ENCODE measurements at regions not wholly inside any gene's neighbourhood (a gene's known extent, or its start where the extent isn't known, plus 50 kb on each side); places are given as distances from the start of the nearest gene placed in this dataset.
A peak's percentile ranks its signal among the peaks of the same experiment; 100 is the strongest.
"Not testable (repeated sequence)": the region's sequence is repeated elsewhere in the genome, so short reads cannot be mapped to it uniquely, and the experiment has no call there.

- Mint-ChIP-seq H3K27ac (no peak overlapping the region), H3K9me3 (no peaks in the 10 kb centered on the region), H3K36me3 (no peaks in the 10 kb centered on the region), H3K4me3 (no peak overlapping the region), H3K4me1 (no peaks in the 10 kb centered on the region), H3K27me3 (peaks cover 0 to 5% (median 4%) of the 10 kb centered on the region in 3 donors)
- no peak for ATAC-seq (ENCODE audit: low read depth in 2 of 2)
- DNase-seq = no peak
Observed at GRCh38 chr7:93830141-93830925, 60.2 kb downstream of the TFPI2 start.

- Mint-ChIP-seq H3K9me3 (no peaks in the 10 kb centered on the region), H3K4me1 (no peaks in the 10 kb centered on the region), H3K36me3 (no peaks in the 10 kb centered on the region), H3K27me3 (peaks cover 0 to 1% (median 0%) of the 10 kb centered on the region in 3 donors), H3K27ac (no peak overlapping the region), H3K4me3 (no peak overlapping the region)
- no peak for ATAC-seq (ENCODE audit: low read depth in 2 of 2)
- DNase-seq = no peak
Observed at GRCh38 chr7:93828260-93828659, 62.3 kb downstream of the TFPI2 start.

GRCh38 chr7:93823621-93824020, 66.9 kb downstream of the TFPI2 start:
- H3K9me3 Mint-ChIP-seq = no peaks in the 10 kb centered on the region
- ATAC-seq (ENCODE audit: low read depth in 2 of 2) (no peak), DNase-seq (no peak)
- H3K4me1 Mint-ChIP-seq = no peaks in the 10 kb centered on the region
- no peak overlapping the region for H3K27ac Mint-ChIP-seq
- no peaks in the 10 kb centered on the region for H3K36me3 Mint-ChIP-seq
- H3K4me3 Mint-ChIP-seq = no peak overlapping the region
- peaks cover 0 to 6% (median 4%) of the 10 kb centered on the region in 3 donors for H3K27me3 Mint-ChIP-seq

- H3K9me3 Mint-ChIP-seq = no peaks in the 10 kb centered on the region
- no peak overlapping the region for H3K27ac Mint-ChIP-seq
- ATAC-seq (ENCODE audit: low read depth in 2 of 2) (no peak), DNase-seq (no peak)
- no peak overlapping the region for H3K4me3 Mint-ChIP-seq
- H3K27me3 Mint-ChIP-seq = peaks cover 0 to 6% (median 4%) of the 10 kb centered on the region in 3 donors
- no peaks in the 10 kb centered on the region for H3K36me3 Mint-ChIP-seq
- H3K4me1 Mint-ChIP-seq = no peaks in the 10 kb centered on the region
Observed at GRCh38 chr7:93821463-93821862, 69.1 kb downstream of the TFPI2 start.

- DNase-seq (no peak), ATAC-seq (ENCODE audit: low read depth in 2 of 2) (no peak)
- Mint-ChIP-seq H3K27me3 (peaks cover 0 to 6% (median 4%) of the 10 kb centered on the region in 3 donors), H3K27ac (no peak overlapping the region), H3K4me3 (no peak overlapping the region), H3K36me3 (no peaks in the 10 kb centered on the region), H3K4me1 (no peaks in the 10 kb centered on the region), H3K9me3 (no peaks in the 10 kb centered on the region)
Observed at GRCh38 chr7:93819699-93820098, 70.9 kb downstream of the TFPI2 start.

GRCh38 chr7:93817526-93817925, 73.0 kb downstream of the TFPI2 start:
- peaks cover 0 to 6% (median 4%) of the 10 kb centered on the region in 3 donors for H3K27me3 Mint-ChIP-seq
- H3K4me1 Mint-ChIP-seq = no peaks in the 10 kb centered on the region
- no peak overlapping the region for H3K4me3 Mint-ChIP-seq
- DNase-seq (no peak), ATAC-seq (ENCODE audit: low read depth in 2 of 2) (no peak)
- H3K36me3 Mint-ChIP-seq = no peaks in the 10 kb centered on the region
- H3K27ac Mint-ChIP-seq = no peak overlapping the region
- no peaks in the 10 kb centered on the region for H3K9me3 Mint-ChIP-seq

GRCh38 chr7:93817004-93817403, 73.5 kb downstream of the TFPI2 start:
- Mint-ChIP-seq H3K4me3 (no peak overlapping the region), H3K27me3 (peaks cover 0 to 6% (median 4%) of the 10 kb centered on the region in 3 donors), H3K4me1 (no peaks in the 10 kb centered on the region), H3K9me3 (no peaks in the 10 kb centered on the region), H3K36me3 (no peaks in the 10 kb centered on the region), H3K27ac (no peak overlapping the region)
- no peak for ATAC-seq (ENCODE audit: low read depth in 2 of 2)
- DNase-seq = no peak

GRCh38 chr7:93813514-93813913, 77.0 kb downstream of the TFPI2 start:
- no peaks in the 10 kb centered on the region for H3K4me1 Mint-ChIP-seq
- H3K27ac Mint-ChIP-seq = no peak overlapping the region

GRCh38 chr7:93812061-93812460, 78.5 kb downstream of the TFPI2 start:
- Mint-ChIP-seq H3K4me1 (no peaks in the 10 kb centered on the region), H3K4me3 (no peak overlapping the region), H3K27ac (no peak overlapping the region), H3K9me3 (peaks cover 0 to 2% (median 0%) of the 10 kb centered on the region in 7 donors), H3K27me3 (peaks cover 0 to 11% (median 0%) of the 10 kb centered on the region in 3 donors), H3K36me3 (no peaks in the 10 kb centered on the region)
- no peak for DNase-seq
- no peak for ATAC-seq (ENCODE audit: low read depth in 2 of 2)

More at GRCh38 chr7:93813514-93813913, 77.0 kb downstream of the TFPI2 start:
- no peak overlapping the region for H3K4me3 Mint-ChIP-seq
- no peaks in the 10 kb centered on the region for H3K36me3 Mint-ChIP-seq
- H3K27me3 Mint-ChIP-seq = peaks cover 0 to 5% (median 0%) of the 10 kb centered on the region in 3 donors
- H3K9me3 Mint-ChIP-seq = no peaks in the 10 kb centered on the region
- ATAC-seq (ENCODE audit: low read depth in 2 of 2) (no peak), DNase-seq (no peak)

GRCh38 chr7:93811198-93811597, 79.4 kb downstream of the TFPI2 start:
- ATAC-seq (ENCODE audit: low read depth in 2 of 2) = no peak
- Mint-ChIP-seq H3K9me3 (peaks cover 0 to 2% (median 0%) of the 10 kb centered on the region in 7 donors), H3K4me1 (no peaks in the 10 kb centered on the region), H3K27me3 (peaks cover 0 to 11% (median 0%) of the 10 kb centered on the region in 3 donors), H3K4me3 (no peak overlapping the region), H3K36me3 (no peaks in the 10 kb centered on the region), H3K27ac (no peak overlapping the region)
- no peak for DNase-seq

GRCh38 chr7:93810561-93810960, 80.0 kb downstream of the TFPI2 start:
- Mint-ChIP-seq H3K36me3 (no peaks in the 10 kb centered on the region), H3K27me3 (peaks cover 0 to 11% (median 0%) of the 10 kb centered on the region in 3 donors), H3K4me3 (no peak overlapping the region), H3K27ac (no peak overlapping the region), H3K9me3 (peaks cover 0 to 2% (median 0%) of the 10 kb centered on the region in 7 donors), H3K4me1 (no peaks in the 10 kb centered on the region)
- DNase-seq (no peak), ATAC-seq (ENCODE audit: low read depth in 2 of 2) (no peak)

- Mint-ChIP-seq H3K4me3 (no peak overlapping the region), H3K27me3 (peaks cover 0 to 11% (median 7%) of the 10 kb centered on the region in 3 donors), H3K4me1 (no peaks in the 10 kb centered on the region), H3K36me3 (no peaks in the 10 kb centered on the region), H3K9me3 (peaks cover 0 to 12% (median 7%) of the 10 kb centered on the region in 7 donors), H3K27ac (peak overlapping the region in 1 of 6 donors; percentile 10)
- ATAC-seq (ENCODE audit: low read depth in 2 of 2) = no peak
- no peak for DNase-seq
Observed at GRCh38 chr7:93804726-93805125, 85.8 kb downstream of the TFPI2 start.

GRCh38 chr7:93799750-93800357, 90.7 kb downstream of the TFPI2 start:
- no peak for ATAC-seq (ENCODE audit: low read depth in 2 of 2)
- peaks cover 0 to 8% (median 1%) of the 10 kb centered on the region in 3 donors for H3K27me3 Mint-ChIP-seq
- peaks cover 0 to 12% (median 7%) of the 10 kb centered on the region in 7 donors for H3K9me3 Mint-ChIP-seq
- no peak overlapping the region for H3K4me3 Mint-ChIP-seq
- H3K27ac Mint-ChIP-seq = peak overlapping the region in 1 of 6 donors; percentile 69
- no peaks in the 10 kb centered on the region for H3K4me1 Mint-ChIP-seq
- no peaks in the 10 kb centered on the region for H3K36me3 Mint-ChIP-seq
- DNase-seq = no peak

- not testable (repeated sequence) for DNase-seq; H3K27ac Mint-ChIP-seq; ATAC-seq (ENCODE audit: low read depth in 2 of 2); H3K27me3 Mint-ChIP-seq; H3K9me3 Mint-ChIP-seq; H3K4me1 Mint-ChIP-seq; H3K36me3 Mint-ChIP-seq
- peak overlapping the region in 1 of 8 donors; percentile 35 for H3K4me3 Mint-ChIP-seq
Observed at GRCh38 chr7:93793084-93793697, 97.4 kb downstream of the TFPI2 start.

All from naive B cell (primary cell).